Neuronal stem cell (in vitro differentiated cells): ENCODE measurements at regions not wholly inside any gene's neighbourhood (a gene's known extent, or its start where the extent isn't known, plus 50 kb on each side); places are given as distances from the start of the nearest gene placed in this dataset.

ENCODE experiments used
- DNase-seq: peaks from one replicate; pipeline ENCODE4 v3.0.0-alpha.2; 2013; ENCODE audit warnings: low spot score
- H2AFZ ChIP-seq: one replicate; pipeline ENCODE4 v1.6.1; 2013; ENCODE audit warnings: mild to moderate bottlenecking, low read length, inconsistent platforms
- H2AK5ac ChIP-seq: 2 replicates; pipeline ENCODE4 v1.6.1; 2013; ENCODE audit warnings: low read depth, mild to moderate bottlenecking, inconsistent platforms, low read length, moderate library complexity, mixed read lengths
- H2BK120ac ChIP-seq: 2 replicates; pipeline ENCODE4 v1.6.1; 2013; ENCODE audit warnings: low read depth, mild to moderate bottlenecking, inconsistent platforms, low read length, moderate library complexity, mixed read lengths
- H2BK12ac ChIP-seq: one replicate; pipeline ENCODE4 v1.6.1; 2013; ENCODE audit warnings: low read length, inconsistent platforms
- H2BK15ac ChIP-seq: 2 replicates; pipeline ENCODE4 v1.6.1; 2013; ENCODE audit warnings: mild to moderate bottlenecking, low read length, inconsistent platforms, mixed read lengths
- H2BK5ac ChIP-seq: one replicate; pipeline ENCODE4 v1.6.1; 2013; ENCODE audit warnings: inconsistent platforms, mild to moderate bottlenecking, low read length, moderate library complexity
- H3K14ac ChIP-seq: one replicate; pipeline ENCODE4 v1.6.1; 2013; ENCODE audit warnings: low read length, inconsistent platforms
- H3K18ac ChIP-seq: 2 replicates; pipeline ENCODE4 v1.6.1; 2013; ENCODE audit warnings: low read length, inconsistent platforms
- H3K23ac ChIP-seq: 2 replicates; pipeline ENCODE4 v1.6.1; 2013; ENCODE audit warnings: low read depth, mild to moderate bottlenecking, mixed read lengths, low read length, inconsistent platforms; ENCODE audit not compliant: poor library complexity
- H3K27ac ChIP-seq: replicated peaks from 3 replicates; pipeline ENCODE4 v1.5.1; 2013; ENCODE audit warnings: low read length, inconsistent platforms
- H3K27me3 ChIP-seq, 3 experiments: 2 replicates each; pipeline ENCODE4 v1.6.1; 2013; ENCODE audit warnings: low read length in 3 of 3, mild to moderate bottlenecking in 2 of 3, inconsistent platforms in 1 of 3, low read depth in 1 of 3, mixed read lengths in 1 of 3, moderate library complexity in 1 of 3; ENCODE audit not compliant: control insufficient read depth in 3 of 3, insufficient read depth in 3 of 3
- H3K36me3 ChIP-seq, 2 donors: replicated peaks in 1 of 2; 2 replicates each; pipeline ENCODE4 v1.6.1; 2013; ENCODE audit warnings: low read length in 2 of 2; ENCODE audit not compliant: control insufficient read depth in 2 of 2, insufficient read depth in 2 of 2
- H3K4ac ChIP-seq: 2 replicates; pipeline ENCODE4 v1.6.1; 2013; ENCODE audit warnings: inconsistent platforms, mild to moderate bottlenecking, low read length, moderate library complexity
- H3K4me1 ChIP-seq, 2 donors: 1 replicate in 1 of 2; 2 replicates in 1 of 2; pipeline ENCODE4 v1.6.1; 2013; ENCODE audit warnings: low read length in 2 of 2, low read depth in 1 of 2; ENCODE audit not compliant: control insufficient read depth in 2 of 2, insufficient read depth in 1 of 2
- H3K4me2 ChIP-seq: one replicate; pipeline ENCODE4 v1.6.1; 2013; ENCODE audit warnings: mild to moderate bottlenecking, low read length, inconsistent platforms; ENCODE audit not compliant: insufficient read depth, poor library complexity, severe bottlenecking
- H3K4me3 ChIP-seq, 2 donors: 2 replicates each; pipeline ENCODE4 v1.5.1; 2013; ENCODE audit warnings: low read length in 2 of 2, mild to moderate bottlenecking in 2 of 2, inconsistent platforms in 1 of 2, moderate library complexity in 1 of 2
- H3K79me1 ChIP-seq: one replicate; pipeline ENCODE4 v1.6.1; 2013; ENCODE audit warnings: low read depth, mild to moderate bottlenecking, inconsistent platforms, low read length, moderate library complexity
- H3K9ac ChIP-seq: one replicate; pipeline ENCODE4 v1.6.1; 2013; ENCODE audit warnings: mild to moderate bottlenecking, low read depth, low read length, inconsistent platforms; ENCODE audit not compliant: poor library complexity
- H3K9me3 ChIP-seq, 2 donors: replicated peaks in 1 of 2; 2 replicates each; pipeline versions ENCODE3 to v1.6.1; 2013; ENCODE audit warnings: low read length in 2 of 2, mild to moderate bottlenecking in 2 of 2, inconsistent platforms in 1 of 2, low read depth in 1 of 2, mixed read lengths in 1 of 2, moderate library complexity in 1 of 2; ENCODE audit not compliant: control insufficient read depth in 2 of 2, insufficient read depth in 1 of 2
- H4K8ac ChIP-seq: one replicate; pipeline ENCODE4 v1.6.1; 2013; ENCODE audit warnings: low read depth, mild to moderate bottlenecking, inconsistent platforms, low read length, moderate library complexity
- H4K91ac ChIP-seq: one replicate; pipeline ENCODE4 v1.6.1; 2013; ENCODE audit warnings: low read length, low read depth, mild to moderate bottlenecking, inconsistent platforms; ENCODE audit not compliant: poor library complexity
- WGBS, 2 donors: extraction: QIAGEN DNeasy Blood & Tissue Kit; methylation state at CpG; one replicate each; pipeline ENCODE4 v1.1.7; 2013; ENCODE audit warnings: missing lambda C conversion rate in 2 of 2, mixed read lengths in 1 of 2; ENCODE audit not compliant: insufficient read length in 2 of 2, insufficient replicate concordance in 1 of 2; ENCODE audit errors: extremely low coverage in 2 of 2; 5-methylcytosine and 5-hydroxymethylcytosine counted together

DNA sequence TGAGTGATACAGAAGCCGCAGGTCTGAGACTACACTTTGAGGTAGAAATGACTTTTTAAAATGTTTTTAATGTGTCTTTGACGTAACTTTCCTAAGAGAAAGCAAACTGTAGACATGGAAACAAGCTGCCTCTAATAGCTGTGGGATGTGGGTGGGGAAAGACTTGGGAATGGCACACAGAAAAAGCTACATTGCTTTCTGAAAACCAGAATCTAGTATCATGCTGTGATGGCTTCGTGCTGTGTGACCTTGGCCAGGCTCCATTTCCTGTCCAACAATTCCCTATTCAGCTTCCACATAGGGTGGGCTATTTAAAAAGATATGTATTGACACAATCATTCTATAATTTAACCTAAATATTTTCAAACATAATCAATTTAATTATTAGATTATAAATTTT lies 909.1 kb downstream of the NCAM2 start:
- Histone ChIP-seq H2AFZ (no peak overlapping the region), H3K36me3 (no peaks in the 10 kb centered on the region), H2BK5ac (no peak overlapping the region), H3K4me1 (peaks cover 0 to 9% of the 10 kb centered on the region in 2 donors), H3K9ac (no peak overlapping the region), H4K91ac (no peak overlapping the region), H3K27ac (no peak overlapping the region), H2BK120ac (no peak overlapping the region), H3K4me2 (no peak overlapping the region), H3K9me3 (no peaks in the 10 kb centered on the region), H3K18ac (no peak overlapping the region), H3K4me3 (no peak overlapping the region), H3K14ac (no peak overlapping the region), H3K23ac (no peak overlapping the region), H2BK15ac (no peak overlapping the region), H3K4ac (no peak overlapping the region), H4K8ac (no peak overlapping the region), H2AK5ac (no peak overlapping the region), H3K27me3 (peaks cover 0 to 11% (median 0%) of the 10 kb centered on the region in 3 experiments), H2BK12ac (no peak overlapping the region), H3K79me1 (no peaks in the 10 kb centered on the region)
- no CpG with 5 or more reads among the region's 3 CpGs for WGBS, 2 donors
- DNase-seq = no peak

DNA sequence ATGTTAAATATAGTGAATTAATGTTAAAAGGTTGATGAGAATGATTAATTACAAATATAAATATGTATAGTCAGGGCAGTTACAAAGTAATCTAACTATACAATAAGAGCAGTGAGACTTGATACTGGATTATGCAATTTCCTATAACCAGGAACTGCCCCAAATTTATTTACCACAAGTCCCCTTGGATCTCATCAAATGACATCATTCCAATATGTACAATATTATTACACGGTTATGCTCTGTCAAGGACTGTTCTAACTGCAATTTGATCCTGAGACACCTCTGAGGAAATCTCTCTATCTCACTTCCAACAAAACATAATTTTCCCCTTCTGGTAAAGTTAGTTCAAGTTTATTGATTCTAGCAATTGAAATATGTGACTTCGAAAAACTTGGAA lies 917.6 kb downstream of the NCAM2 start:
- no peaks in the 10 kb centered on the region for H3K9me3 ChIP-seq
- no peak overlapping the region for H3K4me2 ChIP-seq
- H3K36me3 ChIP-seq = no peaks in the 10 kb centered on the region
- H3K18ac ChIP-seq = no peak overlapping the region
- no peaks in the 10 kb centered on the region for H3K27me3 ChIP-seq
- no peak overlapping the region for H3K14ac ChIP-seq
- no peaks in the 10 kb centered on the region for H3K79me1 ChIP-seq
- H4K91ac ChIP-seq = no peak overlapping the region
- DNase-seq = no peak
- no peak overlapping the region for H2AFZ ChIP-seq
- H3K4me1 ChIP-seq = no peaks in the 10 kb centered on the region
- no peak overlapping the region for H3K4ac ChIP-seq
- H2BK15ac ChIP-seq = no peak overlapping the region
- no peak overlapping the region for H3K4me3 ChIP-seq
- no peak overlapping the region for H2BK120ac ChIP-seq
- H3K23ac ChIP-seq = no peak overlapping the region
- no peak overlapping the region for H2BK12ac ChIP-seq
- no peak overlapping the region for H4K8ac ChIP-seq
- no peak overlapping the region for H2BK5ac ChIP-seq
- WGBS, 2 donors = no CpG with 5 or more reads among the region's 2 CpGs
- no peak overlapping the region for H3K9ac ChIP-seq
- H3K27ac ChIP-seq = no peak overlapping the region
- H2AK5ac ChIP-seq = no peak overlapping the region

DNA sequence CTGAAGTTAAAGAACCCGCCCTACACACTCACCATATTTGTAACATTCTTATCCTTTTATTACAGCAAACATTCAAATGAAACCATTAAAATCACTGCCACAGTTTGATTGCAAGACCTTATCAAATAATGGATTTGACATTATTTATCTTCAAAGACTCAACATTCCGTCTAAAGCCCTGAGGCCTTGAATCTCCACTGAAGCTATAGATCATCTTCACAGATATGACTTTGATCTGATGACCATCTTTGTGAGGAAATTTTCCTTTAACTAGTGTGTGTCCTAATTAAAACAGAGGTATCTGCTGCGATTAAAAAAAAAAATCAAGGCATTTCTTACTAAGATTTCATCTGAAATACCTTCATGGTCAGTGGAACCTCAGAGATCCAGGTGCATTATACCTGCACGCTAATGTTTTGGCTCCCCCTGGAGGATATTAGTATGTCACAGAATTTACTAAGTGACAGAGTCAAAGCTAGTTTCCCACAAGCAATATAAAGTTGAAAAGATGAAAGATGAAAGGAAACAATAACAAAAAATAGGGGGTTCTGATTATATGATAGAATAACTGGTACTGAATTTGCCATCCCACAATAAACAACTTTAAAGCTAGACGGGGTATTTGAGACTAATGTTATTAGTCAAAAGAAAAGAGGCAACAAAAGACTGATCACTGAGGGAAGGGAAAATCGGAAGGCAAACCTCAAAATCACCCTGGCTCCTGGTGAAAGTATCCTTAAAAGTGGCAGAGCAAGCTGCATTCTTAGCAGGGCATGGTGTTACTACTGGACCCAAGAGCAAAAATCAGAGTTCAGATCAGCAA lies 923.4 kb downstream of the NCAM2 start:
- no peak for DNase-seq
- Histone ChIP-seq H3K9ac (no peak overlapping the region), H3K36me3 (no peaks in the 10 kb centered on the region), H2AK5ac (no peak overlapping the region), H3K9me3 (no peaks in the 10 kb centered on the region), H3K4me3 (no peak overlapping the region), H2BK15ac (no peak overlapping the region), H3K27me3 (no peaks in the 10 kb centered on the region), H3K18ac (no peak overlapping the region), H3K14ac (no peak overlapping the region), H2AFZ (no peak overlapping the region), H3K4me1 (no peaks in the 10 kb centered on the region), H3K23ac (no peak overlapping the region), H3K4ac (no peak overlapping the region), H3K27ac (no peak overlapping the region), H2BK12ac (no peak overlapping the region), H3K4me2 (no peak overlapping the region), H2BK5ac (no peak overlapping the region), H2BK120ac (no peak overlapping the region), H3K79me1 (no peaks in the 10 kb centered on the region), H4K91ac (no peak overlapping the region), H4K8ac (no peak overlapping the region)
- no CpG with 5 or more reads among the region's 6 CpGs for WGBS, 2 donors

DNA sequence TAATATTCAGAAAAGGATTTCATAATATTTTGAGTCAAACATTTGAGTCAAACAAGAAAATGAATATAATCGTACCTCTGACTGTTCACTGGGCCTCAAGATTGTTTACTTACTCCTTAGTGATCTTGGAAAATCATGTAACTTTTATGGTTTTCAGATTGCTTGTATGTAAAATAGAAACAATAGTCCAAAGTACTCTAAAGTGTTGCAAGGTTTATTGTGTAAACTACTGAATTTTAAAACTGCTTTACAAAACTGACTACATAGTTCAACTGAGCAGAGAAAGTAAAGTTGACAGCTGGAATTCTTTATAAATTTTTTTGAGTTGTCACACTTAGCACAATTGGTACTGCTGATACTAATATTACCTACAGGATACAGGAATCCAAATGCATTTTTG lies 931.0 kb downstream of the NCAM2 start:
- Histone ChIP-seq H2BK5ac (no peak overlapping the region), H3K4me1 (no peaks in the 10 kb centered on the region), H3K14ac (no peak overlapping the region), H3K36me3 (no peaks in the 10 kb centered on the region), H3K4me3 (no peak overlapping the region), H3K27ac (no peak overlapping the region), H4K91ac (no peak overlapping the region), H3K27me3 (no peaks in the 10 kb centered on the region), H3K79me1 (no peaks in the 10 kb centered on the region), H2BK120ac (no peak overlapping the region), H3K9ac (no peak overlapping the region), H3K4me2 (no peak overlapping the region), H3K4ac (no peak overlapping the region), H2BK15ac (no peak overlapping the region), H3K23ac (no peak overlapping the region), H4K8ac (no peak overlapping the region), H2BK12ac (no peak overlapping the region), H2AK5ac (no peak overlapping the region), H3K9me3 (no peaks in the 10 kb centered on the region), H2AFZ (no peak overlapping the region), H3K18ac (no peak overlapping the region)
- no CpG with 5 or more reads among the region's 1 CpG for WGBS, 2 donors
- DNase-seq = no peak
